ENCODE measurements at regions not wholly inside any gene's neighbourhood (a gene's known extent, or its start where the extent isn't known, plus 50 kb on each side); places are given as distances from the start of the nearest gene placed in this dataset.
"Not testable (repeated sequence)": the region's sequence is repeated elsewhere in the genome, so short reads cannot be mapped to it uniquely, and the experiment has no call there.

DNA sequence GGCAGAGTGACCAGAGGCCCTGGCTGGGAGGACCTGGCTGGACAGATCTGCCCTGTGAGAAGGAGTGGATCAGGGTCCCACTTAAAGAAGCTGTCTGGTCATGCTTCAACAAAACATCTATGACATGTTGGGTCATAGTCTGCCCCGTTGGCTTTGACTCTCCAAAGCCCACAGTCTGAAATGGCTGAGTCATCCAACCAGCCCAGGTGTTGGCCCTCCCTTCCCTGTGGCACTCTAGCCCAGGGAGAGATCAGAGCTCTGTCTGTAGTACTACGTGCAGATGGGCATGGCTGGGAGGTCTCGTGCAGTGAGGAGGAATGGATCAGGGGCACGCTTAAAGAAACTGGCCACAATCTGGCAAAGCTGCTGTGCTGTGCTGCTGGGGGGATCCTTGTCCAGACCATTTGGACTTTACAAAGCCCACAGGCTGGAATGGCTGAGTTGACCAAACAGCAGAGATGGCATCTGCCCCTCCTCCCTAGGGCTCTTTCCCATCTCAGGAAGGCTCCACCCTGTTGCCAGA is 206.1 kb downstream of the TUSC1 start:
- no peak for DNase-seq (ENCODE audit: low read depth in 4 of 4, low spot score in 2 of 4)

DNA sequence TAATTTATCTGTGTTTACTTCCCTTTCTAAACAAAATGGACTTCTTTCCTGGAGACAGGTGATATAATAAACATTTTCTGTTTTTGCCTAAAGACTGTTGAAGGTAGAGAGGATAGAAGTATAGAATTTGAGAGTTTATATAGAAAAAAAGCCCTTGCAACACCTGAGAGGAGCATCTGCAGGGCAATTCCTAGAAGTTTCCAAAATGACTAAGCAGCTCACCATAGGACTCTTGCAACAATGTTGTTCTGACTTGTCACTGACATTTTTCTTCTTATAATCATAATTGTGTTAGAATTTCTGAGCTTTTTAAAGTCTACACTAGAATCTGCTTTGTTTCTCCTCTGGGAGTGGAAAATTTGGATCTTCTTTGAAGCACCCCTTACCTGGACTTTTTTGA is 216.8 kb downstream of the TUSC1 start:
- no peak for DNase-seq (ENCODE audit: low read depth in 4 of 4, low spot score in 2 of 4)

DNA sequence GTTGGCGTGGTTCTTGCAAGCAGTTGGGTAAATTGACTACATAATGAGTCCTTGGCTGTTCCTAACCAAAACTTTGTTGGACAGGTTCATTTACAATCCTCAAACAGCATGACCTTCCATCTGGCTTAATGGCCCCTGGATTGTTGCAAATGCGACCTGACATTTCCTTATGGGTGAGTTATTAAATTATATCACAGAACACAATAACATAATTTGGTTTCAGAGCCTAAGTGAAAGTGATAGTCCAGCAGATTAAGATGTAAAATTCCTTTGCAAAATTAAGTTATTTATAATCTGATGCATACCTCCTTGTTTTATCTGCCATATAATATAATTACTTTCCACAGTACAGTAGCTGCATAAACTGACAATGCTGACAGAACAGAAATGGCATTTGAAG is 224.4 kb downstream of the TUSC1 start:
- no peak for DNase-seq (ENCODE audit: low read depth in 4 of 4, low spot score in 2 of 4)

DNA sequence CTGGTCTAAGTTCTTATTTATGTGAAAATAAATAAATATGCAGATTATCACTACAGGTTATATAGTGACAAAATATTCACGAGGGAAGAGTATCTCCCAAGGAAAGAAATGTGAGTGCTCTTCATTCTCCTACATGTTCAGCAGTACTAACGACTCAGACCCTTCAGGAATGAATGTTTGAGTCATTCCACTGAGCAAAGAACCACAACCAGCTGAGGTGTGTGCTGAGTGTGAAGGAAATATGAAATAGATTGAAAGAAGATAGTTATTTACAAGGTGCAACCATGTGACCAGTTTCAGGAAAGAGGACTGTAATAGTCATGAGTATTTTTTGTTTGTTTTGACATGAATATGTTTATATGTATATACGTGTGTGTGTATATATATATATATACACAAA is 228.7 kb downstream of the TUSC1 start:
- DNase-seq (ENCODE audit: low read depth in 4 of 4, low spot score in 2 of 4), result no peak

DNA sequence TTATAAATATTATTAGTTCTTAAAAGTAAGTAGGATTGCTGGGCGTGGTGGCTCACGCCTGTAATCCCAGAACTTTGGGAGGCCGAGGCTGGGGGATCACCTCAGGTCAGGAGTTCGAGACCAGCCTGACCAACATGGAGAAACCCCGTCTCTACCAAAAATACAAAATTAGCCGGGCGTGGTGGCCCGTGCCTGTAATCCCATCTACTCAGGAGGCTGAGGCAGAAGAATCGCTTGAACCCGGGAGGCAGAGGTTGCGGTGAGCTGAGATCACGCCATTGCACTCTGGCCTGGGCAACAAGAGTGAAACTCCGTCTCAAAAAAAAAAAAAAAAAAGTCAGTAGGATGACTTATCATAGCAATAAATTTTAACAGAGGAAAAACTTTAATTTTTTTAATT is 232.5 kb downstream of the TUSC1 start:
- DNase-seq (ENCODE audit: low read depth in 4 of 4, low spot score in 2 of 4), result not testable (repeated sequence)

DNA sequence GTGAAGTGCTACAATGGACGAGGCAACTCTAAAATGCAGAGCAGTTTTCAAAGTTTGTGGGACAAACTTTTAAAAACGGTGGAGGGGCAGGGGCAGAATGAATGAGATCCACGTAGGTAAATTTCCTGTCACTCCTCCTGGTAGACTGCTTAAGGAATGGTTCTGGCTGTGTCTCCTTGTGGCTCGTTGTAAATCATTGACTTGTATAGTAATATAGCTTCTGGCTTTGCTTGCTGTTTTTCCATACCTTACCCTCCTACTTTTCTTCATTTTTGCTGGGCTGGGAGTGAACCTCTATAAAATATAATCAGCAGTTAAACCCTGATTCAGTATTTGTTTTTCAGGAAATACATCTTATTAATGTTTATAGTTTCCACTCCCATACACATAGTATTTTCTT is 235.7 kb downstream of the TUSC1 start:
- peak in 1 of 4 donors; percentile 17 for DNase-seq (ENCODE audit: low read depth in 4 of 4, low spot score in 2 of 4)

DNA sequence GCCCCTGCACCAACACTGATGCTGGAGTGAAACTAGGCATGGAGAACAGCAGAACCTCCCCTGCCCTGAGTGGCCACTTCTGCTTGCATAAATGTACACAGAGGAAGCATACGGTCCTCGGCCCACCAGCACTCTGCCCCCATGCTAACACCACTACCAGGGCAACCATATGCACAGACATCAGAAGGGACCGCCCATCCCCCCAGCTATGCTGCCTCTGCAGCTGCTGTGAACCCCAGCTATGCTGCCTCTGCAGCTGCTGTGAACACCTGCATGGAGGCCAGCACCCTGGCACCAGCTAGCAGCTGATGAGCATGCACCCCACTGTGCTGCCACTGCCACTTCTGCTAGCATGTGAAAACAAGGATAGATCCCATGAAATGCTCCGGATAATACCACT is 250.3 kb downstream of the TUSC1 start:
- no peak for DNase-seq (ENCODE audit: low read depth in 4 of 4, low spot score in 2 of 4)

DNA sequence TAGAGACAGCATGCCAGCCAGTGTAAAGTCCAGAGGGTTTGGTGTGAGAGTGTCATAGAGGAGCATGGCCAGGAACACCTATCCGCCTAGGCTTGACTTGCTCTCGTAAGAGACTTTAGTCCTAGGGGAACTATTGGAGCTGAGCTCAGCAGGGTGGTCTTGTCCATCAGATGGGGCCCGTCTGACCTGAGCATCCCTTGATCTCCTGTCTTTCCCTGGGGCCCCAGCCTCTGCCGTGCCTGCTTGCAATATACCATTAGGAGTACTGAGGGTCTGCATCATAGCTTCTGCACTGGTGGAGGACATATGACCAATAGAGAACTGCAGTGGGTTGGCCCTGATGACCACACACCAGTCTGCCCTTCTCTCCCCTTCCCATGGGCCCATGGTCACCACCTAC is 251.0 kb downstream of the TUSC1 start:
- no peak for DNase-seq (ENCODE audit: low read depth in 4 of 4, low spot score in 2 of 4)

DNA sequence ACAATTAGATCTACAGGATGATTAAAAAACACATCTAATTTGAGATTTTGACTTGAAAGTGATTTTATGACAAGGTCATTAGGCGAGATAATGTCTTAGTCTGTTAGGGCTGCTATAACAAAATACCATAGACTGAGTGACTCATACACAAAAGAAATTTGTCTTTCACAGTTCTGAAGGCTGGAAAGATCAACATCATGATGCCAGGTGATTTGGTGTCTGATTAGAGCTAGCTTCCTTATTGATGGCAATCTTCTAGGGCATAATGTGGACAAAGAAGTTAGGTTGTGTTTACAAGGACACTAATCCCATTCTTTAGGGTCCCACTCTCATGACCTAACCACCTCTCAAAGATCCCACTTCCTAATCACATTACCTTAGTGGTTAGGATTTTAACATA is 256.7 kb downstream of the TUSC1 start:
- DNase-seq (ENCODE audit: low read depth in 4 of 4, low spot score in 2 of 4), result no peak

DNA sequence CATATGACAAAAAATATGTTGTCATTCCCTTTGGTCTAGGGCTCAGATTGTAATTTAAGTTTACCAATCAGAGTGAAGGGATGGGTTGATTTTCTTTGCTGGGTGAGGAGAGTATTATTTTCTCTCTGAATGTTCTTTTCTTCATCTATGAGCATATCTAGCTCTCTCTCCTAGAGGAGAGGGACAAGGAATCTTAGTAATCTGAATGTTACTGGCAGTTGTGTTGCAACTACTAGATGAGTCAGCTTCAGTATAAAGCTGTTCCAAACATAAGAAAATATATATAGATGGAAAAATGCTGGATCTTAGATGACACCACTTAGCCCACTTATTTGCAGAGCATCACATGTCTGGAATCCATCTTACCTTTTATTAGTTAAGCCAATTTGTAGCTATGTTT is 259.3 kb downstream of the TUSC1 start:
- DNase-seq (ENCODE audit: low read depth in 4 of 4, low spot score in 2 of 4), result no peak

DNA sequence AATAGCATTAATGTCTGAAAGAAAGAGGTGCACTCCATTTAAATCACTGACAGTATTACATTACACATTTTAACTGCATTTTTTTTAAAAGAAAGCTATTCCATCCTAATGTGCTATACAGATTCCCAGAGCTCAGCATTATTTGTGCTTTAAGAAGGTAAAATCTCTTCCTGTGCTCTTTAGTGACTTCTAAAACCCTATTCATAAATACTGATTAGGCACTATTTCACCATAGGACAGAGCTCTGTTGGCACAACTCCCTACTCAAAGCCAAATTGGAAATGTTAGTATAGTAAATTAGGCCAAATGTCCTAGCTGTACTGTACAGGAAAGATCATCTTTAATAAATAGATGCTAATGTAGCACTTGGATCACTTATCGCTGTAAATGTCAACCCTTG is 262.5 kb downstream of the TUSC1 start:
- DNase-seq (ENCODE audit: low read depth in 4 of 4, low spot score in 2 of 4), result no peak

DNA sequence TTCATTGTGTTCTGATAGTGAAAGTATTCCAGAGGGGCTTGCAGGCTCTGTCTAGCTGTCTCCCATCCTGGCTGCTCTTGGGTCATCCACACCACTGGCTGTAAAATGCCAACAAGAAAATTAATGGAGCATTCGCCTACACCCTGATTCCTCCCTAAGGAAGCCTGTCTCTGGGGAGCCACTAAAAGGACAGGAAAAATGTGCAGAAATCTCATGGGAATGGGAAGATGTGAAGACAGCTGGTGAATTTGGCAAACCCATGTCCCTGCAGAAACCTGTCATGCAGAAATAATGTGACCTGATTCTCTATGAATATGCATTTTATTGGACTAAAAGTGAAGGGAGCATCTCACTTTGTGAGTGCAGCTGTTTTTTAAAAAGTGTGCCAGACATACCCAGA is 265.6 kb downstream of the TUSC1 start:
- DNase-seq (ENCODE audit: low read depth in 4 of 4, low spot score in 2 of 4), result peak in 1 of 4 donors; percentile 8

DNA sequence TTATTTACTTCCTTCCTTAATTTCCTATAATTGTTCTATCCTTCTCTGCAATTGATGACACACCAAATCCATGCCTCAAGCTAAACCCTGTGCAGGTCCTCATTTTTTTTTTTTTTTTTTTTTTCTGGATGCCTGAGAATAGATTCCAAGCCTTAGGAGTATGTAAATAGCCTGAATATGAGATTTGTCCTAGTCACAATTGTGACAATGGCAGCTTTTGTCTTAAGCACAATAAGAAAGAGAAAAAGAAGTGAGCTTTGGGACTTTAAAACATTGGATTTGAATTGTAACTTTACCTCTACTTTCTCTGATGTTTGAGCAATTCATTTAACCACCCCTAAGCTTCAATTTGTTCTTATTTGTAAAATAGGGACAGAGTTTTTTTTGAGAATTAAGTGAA is 280.5 kb downstream of the TUSC1 start:
- DNase-seq (ENCODE audit: low read depth in 4 of 4, low spot score in 2 of 4), result no peak

DNA sequence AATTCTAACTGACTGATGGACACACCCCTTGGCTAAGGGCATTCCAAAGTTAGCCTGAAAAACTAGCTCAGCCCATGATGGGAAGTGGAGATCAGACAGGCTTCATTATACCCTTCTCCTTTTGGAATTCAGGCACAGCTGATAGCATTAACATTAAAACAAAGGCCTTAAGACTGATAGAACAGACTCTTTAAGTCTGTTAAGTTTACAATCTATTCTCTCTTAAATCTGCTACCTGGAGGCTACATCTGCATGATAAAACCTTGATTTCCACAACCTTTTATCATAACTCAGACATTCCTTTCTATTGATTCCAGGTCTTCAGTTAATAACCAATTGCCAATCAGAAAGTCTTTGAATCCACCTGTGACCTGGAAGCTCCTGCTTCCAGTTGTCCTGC is 281.4 kb downstream of the TUSC1 start:
- no peak for DNase-seq (ENCODE audit: low read depth in 4 of 4, low spot score in 2 of 4)

DNA sequence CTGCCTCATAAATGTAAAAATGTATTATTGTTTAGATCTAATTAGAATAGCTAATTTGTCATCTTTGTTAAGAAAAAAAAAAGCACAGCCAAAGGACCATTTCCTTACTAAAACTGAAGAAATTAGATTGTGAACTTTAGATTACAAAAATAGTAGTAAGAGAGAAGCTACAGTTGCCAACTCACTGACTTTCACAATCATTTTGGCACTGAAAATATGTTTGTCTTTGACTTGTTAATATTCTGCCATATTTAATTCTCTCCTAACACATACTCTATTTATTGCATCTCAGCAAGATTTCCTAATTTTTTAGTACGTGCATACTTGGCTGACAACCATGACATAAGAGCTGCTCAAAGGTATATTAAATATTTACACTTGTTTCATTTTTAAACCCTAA is 297.1 kb downstream of the TUSC1 start:
- no peak for DNase-seq (ENCODE audit: low read depth in 4 of 4, low spot score in 2 of 4)

DNA sequence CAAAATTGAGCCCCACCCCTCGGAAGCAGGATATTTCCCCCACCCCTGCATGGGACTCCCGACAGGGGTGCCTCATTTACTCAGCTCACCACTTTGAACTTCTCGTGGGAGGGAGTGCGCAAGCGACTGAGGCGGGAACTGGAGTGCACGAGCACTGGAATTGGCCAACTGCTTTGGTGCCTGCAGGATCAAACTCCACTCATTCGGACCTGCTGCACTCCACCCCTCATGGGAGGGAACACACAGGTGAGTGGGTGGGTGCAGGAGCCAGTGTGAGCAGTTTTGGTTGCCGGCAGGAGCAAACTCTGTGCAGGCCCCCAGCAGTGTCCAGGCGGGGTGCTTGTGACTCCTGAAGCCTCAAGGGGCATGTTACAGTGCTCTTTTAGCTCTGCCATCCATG is 301.2 kb downstream of the TUSC1 start:
- no peak for DNase-seq (ENCODE audit: low read depth in 4 of 4, low spot score in 2 of 4)

DNA sequence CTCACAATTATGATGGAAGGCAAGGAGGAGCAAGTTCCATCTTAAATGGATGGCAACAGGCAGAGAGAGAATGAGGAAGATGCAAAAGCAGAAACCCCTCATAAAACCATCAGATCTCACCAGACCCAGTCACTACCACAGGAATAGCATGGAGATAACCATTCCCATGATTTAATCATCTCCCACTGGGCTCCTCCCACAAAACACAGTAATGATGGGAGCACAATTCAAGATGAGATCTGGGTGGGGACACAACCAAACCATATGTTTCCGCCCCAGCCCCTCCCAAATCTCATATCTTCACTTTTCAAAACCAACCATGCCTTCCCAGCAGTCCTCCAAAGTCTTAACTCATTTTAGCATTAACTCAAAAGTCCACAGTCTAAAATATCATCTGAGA is 304.0 kb downstream of the TUSC1 start:
- DNase-seq (ENCODE audit: low read depth in 4 of 4, low spot score in 2 of 4), result no peak

DNA sequence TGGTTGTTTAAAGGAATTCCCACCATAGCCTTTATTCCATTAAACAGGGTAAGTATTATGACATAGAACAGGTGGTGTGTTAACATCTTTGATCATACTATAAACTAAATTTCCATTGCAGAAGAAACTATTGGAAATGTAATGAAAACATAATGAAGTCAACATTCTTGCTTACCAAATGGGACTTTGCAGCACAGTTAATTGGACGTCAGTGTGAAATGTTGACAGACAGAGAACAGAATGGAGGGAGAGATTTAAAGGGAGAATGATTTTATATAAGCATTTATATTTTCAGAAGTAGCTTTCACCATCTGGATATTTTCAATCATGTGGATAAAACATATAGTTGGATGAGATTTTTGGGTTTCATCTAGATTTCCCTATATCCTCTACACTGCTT is 311.3 kb downstream of the TUSC1 start:
- no peak for DNase-seq (ENCODE audit: low read depth in 4 of 4, low spot score in 2 of 4)

DNA sequence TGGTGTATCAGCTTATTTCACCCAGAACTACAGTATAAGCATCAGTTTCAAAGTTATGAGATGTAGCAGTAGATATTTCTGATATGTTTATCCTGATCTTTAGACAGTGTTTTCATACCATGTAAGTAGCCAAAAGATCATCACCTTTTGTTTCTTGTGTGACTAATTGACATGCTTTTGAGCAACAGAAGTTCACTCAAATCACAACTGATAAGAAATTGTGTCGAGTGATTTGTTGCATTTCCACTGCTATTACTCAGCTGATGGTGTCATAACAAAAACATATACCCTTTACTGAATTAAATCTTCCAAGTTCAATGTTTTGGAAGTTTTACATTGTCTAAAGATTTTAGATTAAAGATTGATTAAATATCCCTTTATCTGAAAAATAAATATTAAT is 324.5 kb downstream of the TUSC1 start:
- no peak for DNase-seq (ENCODE audit: low read depth in 4 of 4, low spot score in 2 of 4)

DNA sequence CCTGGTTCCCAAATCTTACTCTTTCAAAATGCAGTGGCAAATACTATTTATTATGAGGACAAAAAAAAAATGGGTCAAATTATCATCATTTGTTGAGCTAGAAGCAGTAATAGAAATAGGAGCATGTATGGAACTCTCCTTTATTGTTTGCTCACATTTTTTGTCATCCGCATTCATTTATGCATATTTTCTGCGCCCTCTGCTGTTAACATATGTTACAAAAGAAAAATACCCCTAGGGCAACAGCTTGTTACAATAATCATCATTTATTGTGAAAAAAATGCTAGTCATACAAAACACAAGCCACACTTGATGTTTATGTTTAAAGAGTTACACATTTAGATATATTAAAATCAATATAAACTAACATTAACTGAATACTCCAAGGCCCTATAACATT is 328.2 kb downstream of the TUSC1 start:
- peak in 1 of 4 donors; percentile 2 for DNase-seq (ENCODE audit: low read depth in 4 of 4, low spot score in 2 of 4)

DNA sequence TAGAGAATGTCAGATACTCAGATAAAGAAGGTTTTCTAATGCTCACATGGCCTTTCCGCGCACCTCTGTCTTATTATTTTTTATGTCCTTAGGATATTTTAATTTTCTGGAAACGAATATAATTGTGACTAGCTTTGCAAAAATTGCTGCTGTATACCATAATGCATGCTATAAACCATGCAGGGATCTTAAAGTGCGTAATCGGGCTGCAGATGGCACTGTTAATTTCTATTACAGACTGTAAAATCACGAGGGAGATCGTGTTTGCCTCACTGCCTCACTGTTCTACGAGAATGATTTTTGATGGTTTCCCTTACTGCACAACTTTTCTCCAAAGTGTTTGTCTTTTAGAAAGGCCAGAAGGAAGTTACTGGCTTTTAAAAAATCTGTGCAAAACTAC is 356.1 kb downstream of the TUSC1 start:
- no peak for DNase-seq (ENCODE audit: low read depth in 4 of 4, low spot score in 2 of 4)

DNA sequence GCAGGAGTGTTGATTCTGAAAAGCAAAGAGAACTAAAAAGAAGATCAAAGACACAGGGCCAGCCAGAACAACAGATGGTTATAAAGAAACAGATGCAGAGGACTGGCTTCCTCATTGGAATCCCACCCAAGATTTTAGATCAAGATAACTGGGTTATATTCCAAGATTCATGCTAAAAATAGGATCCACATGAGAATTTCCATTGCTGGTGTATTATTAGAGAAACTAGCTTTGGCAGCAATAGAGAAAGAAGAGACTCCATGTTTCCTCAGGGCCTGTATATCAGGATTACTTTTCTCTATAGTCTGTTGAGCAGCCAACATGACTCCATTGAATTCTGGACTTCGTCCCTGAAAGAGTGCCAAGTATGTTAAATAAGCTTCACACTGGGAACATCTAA is 367.3 kb downstream of the TUSC1 start:
- DNase-seq (ENCODE audit: low read depth in 4 of 4, low spot score in 2 of 4), result no peak

DNA sequence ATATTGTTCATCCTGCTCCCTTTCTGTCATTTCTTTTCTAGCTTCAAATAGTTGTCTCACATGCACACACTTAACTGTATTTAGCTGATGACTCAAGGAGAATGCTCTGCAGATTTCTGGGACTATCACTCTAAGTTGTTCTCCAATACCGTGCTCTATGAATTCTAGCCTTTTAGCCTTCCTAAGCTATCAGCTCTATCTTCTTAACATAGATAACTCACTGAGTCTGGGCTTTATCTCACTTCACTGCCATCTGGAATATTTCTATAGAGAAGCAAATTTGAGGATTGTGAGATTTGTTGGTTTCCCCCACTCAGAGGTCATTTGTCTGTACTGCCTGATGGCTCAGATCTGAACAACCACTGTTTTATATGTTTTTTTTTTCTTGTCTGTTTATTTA is 369.7 kb downstream of the TUSC1 start:
- DNase-seq (ENCODE audit: low read depth in 4 of 4, low spot score in 2 of 4), result no peak

DNA sequence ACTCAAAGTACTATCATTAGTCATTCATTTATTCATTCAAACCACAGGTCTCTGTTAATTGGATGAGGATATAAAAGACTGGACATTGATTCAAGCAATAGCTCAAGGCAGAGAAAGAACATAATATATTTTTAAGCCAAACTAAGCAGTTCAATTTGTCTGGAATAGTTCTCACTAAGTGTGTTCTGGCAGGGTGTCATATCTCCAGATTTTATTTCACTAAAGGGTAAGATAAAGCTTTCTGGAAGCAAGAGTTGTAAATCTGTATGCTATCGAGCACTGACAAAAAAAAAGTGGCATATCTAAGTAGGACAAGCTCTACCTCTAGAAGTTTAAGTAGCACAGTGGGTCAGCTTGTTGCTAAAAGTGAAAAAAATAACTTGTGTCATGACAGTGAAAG is 375.6 kb downstream of the TUSC1 start:
- no peak for DNase-seq (ENCODE audit: low read depth in 4 of 4, low spot score in 2 of 4)

Measured in left renal cortex interstitium (tissue), 4 donors.